ENCODE measurements at regions not wholly inside any gene's neighbourhood (a gene's known extent, or its start where the extent isn't known, plus 50 kb on each side); places are given as distances from the start of the nearest gene placed in this dataset.
A peak's percentile ranks its signal among the peaks of the same experiment; 100 is the strongest.

DNA sequence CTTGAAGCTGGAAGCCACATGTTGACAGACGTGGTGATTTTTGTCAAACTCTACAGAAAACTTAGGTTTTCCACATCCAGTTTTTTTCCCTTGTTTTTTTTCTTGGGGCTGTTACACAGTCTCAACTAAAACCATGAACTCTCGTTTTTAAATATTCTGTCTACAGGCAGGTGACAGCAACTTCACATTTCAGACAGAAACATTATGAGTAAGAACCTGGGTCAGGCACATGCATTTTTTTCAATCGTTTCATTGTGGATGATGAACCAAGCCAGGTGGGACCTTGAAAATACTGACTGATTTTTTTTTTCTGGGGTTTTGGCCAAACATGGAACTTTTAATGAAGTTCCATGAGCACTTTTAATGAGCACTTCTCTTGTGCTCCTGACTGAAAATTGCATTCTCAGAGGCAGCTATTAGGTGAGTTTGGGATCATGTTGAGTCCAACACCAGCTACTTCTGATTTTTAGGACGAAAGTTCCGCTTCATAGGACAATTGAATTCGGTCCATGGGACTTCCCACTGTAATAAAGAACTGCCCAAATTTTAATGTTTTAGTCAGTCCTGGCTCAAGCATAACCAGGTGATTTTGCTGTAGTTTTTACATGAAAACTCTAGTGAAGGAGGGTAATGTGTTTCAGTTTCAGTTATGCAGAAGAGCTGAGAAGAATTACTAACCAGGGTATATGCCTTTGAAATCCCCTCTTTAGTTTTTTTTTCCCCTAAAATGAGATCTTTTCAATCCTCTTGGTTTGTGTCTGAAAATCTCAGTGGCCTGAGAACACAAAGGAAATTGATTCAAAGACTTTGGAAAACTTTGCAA is 93.2 kb upstream of the ADAMTS16 start:
- no peak for DNase-seq

DNA sequence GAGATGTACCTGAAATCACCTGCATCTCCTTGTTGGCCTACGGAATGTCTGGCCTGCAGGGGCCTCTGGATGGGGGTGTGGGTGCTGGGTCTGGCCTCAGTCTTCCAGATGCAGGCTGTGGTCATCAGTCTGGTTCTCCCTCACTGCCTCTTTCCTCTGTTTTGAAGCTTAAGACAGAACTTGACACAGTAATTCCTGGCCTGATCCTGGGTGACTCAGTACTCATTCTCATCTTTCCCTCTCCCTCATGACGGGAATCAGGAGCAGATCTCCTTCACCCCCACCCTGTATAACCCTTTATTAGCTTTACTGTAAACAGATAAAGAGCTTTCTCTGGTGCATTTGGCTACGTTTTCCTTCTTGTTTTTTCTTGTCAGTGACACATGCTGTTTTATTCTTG is 89.3 kb upstream of the ADAMTS16 start:
- no peak for DNase-seq

DNA sequence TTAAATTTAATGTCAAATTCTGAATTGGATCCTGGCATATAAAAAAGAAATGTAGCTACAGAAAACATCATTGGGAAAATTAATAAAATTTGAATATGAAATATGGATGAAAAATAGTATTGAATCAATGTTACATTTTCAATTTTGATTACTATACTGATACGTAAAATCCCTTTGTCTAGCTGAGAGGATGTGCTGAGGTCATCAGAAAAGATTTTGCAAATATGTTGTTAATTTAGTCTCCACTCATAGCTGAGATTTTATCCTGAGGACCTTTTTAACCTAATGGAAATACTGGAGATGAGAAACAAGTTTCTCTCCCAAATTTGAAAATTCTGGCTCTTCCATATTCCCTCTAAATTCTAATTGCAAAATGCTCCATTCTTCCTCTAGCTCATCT is 84.4 kb upstream of the ADAMTS16 start:
- DNase-seq: no peak

DNA sequence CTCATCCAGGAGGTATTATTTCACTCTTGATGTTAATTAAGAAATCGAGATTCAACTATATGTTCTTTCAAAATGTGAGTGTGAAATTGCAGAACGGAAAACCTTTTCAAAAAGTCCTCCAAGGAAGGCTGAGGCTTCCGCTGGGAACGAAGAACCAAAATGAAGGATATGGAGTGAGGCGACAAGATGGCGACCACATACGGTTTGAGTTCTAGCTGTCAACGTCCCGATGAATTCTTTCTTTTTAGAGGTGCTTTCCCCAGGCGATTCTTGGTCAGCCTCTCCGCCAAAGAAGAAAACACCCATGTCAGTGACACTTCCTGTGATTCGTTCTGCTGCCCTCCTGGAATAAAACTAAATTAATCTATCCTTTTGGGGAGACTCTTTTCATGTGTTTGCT is 78.3 kb upstream of the ADAMTS16 start:
- no peak for DNase-seq

DNA sequence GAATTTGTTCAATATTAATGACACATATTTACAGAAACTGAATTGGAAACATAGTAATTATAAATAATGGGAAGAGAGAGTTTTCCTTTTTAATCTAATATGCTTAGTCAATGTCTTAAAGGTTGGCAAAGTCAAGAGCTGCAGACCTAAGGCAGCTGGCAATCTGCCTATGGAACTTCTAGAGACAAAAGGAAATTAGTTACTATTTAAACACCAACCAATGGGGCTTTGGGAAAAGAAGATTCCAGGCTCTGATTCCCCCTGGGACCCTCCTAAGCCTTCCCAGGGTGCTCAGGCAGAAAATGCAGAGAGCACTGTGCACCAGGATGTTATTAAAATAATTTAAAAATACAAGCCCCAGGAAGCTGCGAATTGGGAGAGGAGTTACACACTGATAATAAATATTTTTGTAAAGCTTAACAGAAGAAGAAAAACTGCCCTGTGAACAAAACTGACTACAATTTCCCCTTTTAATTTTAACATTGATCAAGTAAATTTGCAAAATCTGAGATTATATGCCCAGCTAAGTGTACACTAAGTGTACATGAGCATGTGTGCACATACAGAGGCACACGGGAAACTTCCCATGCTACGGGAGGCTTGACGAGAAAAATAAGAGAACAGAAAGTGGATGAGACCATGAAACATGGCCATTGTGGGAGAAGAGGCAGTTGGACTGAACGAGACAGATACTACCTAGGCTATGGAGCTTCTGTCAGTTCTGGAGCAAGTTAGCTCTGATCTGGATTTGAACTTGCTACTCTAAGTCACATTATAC is 77.4 kb upstream of the ADAMTS16 start:
- no peak for DNase-seq

DNA sequence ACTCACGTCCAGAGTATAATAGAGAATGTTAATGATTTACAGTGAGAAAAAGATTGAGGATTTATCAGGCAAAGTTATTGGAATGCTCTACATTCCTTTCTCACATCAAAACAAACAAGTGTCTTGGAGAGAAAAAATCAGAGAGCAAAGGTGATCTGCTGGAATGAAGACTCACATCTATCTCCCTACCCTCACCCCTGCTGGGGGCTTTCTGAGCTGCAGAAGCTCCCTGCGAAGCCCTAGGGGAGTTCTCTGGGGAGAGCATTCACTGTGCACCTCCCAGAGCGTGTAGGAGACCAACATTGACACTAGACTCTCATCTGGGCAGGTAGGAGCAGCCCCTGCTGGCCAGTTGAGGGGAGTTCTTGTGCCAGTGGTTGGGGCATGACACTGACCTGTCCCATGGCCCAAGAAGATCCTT is 76.6 kb upstream of the ADAMTS16 start:
- DNase-seq: no peak

DNA sequence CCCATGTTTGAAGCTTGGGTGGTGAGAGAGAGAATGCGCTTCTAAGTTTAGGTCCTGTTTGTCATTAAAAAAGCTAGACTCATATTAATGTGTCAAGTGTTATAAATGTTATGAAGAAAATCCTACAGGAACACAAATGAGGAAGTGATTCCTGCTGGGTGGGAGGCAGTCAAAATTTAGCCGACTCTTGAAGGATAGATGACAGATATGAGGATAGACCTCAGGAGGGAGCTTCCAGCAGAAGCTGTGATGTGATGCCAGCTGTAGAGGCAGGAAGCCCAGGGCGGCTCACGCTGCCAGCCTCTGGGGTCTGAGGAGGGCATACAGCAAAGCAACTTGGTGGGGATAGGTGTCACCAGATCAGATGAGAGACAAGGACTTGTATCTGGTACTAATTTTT is 74.7 kb upstream of the ADAMTS16 start:
- DNase-seq: no peak

DNA sequence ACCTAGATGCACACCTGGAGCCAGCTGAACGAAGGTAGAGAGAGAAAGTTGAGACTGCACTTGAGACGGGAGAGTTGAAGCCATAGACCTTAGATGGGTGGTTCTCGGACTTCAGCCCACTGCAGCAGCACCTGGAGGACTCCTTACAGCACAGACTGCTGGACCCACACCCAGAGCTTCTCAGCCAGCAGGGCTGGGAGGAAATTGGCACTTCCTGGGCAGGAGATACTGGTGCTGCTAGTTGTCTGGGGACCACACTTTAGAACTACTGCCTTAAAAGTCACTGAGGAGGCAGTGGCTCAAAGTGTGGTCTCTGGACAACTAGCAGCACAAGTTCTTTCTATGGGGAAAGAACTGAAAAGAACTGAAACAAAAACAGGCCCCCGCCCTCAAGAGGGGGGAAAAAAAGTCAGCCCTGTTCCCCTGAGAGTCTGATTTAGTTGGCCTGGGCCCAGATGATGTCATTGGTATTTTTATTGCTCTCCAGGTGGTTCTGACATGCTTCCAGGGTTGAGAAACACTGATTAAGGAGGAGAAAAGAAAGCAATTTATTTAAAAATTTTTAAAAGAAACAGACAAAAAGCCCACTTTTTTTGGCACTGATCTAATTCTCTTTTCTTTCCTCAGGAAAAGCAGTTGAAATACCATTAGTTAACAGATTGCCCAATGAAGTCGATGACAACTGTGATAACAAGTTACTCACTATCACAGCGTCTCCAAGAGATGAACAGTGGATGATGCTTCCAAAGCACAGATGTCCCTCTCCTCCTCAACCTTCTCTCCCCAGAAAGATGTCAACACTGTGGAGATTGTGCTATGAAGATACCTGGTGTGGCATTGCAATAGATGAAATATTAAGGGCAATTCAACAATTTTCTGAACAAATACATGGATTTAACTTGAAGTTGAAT is 73.6 kb upstream of the ADAMTS16 start:
- DNase-seq: peak; percentile 28

DNA sequence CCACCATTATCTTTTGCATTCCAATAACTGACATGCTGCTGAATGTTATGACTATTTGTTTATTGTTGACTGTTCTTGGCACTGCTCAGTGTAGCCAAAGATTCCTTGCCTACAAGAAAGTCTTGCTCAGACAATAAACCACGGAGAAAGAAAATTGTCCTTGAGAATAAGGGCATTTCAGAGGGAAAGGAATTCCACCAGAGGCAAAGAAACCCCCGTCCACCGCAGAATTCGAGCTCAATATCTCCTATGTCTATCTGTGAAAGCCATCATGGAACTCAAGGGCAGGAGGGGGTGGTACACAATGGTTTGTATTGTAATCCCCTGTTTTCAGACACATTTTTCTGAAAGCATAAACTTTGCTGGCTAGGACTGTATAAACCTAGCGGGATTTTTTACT is 70.3 kb upstream of the ADAMTS16 start:
- no peak for DNase-seq

DNA sequence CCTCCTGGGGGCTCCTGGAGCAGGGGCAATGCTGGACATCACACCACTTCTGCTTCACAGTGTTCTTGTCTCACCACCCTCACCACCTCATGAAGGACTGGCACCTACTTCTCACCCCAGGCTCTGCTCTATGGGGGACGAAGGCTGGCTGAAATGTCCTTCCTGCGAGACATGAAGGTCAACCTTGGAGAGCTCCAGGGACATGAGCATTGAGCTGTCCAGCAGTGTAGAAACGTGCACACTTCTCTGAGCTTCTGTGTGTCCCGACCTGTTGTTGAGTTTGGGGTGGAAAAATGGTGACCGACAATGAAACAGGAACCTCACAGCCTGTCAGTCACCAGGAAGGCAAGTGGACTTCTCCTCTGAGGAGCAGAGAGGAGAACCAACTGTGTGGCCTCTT is 68.6 kb upstream of the ADAMTS16 start:
- no peak for DNase-seq

DNA sequence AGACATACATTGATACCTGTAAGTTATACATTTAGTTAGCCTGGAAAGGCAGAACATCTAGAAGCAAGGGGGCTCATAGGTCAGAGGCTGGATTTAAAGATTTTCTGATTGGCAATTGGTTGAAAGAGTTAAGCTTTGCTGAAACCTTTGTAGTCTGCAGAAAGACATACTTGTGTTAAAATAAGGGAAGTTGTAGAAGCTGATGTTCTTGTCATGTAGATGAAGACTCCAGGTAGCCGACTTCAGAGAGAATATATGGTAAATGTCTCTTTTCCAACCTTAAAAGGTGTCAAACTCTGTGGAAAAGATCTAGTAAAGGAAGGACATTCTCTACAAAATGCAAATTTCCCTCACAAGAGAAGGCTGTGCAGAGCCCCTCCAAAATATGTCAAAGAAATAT is 62.9 kb upstream of the ADAMTS16 start:
- DNase-seq: no peak

DNA sequence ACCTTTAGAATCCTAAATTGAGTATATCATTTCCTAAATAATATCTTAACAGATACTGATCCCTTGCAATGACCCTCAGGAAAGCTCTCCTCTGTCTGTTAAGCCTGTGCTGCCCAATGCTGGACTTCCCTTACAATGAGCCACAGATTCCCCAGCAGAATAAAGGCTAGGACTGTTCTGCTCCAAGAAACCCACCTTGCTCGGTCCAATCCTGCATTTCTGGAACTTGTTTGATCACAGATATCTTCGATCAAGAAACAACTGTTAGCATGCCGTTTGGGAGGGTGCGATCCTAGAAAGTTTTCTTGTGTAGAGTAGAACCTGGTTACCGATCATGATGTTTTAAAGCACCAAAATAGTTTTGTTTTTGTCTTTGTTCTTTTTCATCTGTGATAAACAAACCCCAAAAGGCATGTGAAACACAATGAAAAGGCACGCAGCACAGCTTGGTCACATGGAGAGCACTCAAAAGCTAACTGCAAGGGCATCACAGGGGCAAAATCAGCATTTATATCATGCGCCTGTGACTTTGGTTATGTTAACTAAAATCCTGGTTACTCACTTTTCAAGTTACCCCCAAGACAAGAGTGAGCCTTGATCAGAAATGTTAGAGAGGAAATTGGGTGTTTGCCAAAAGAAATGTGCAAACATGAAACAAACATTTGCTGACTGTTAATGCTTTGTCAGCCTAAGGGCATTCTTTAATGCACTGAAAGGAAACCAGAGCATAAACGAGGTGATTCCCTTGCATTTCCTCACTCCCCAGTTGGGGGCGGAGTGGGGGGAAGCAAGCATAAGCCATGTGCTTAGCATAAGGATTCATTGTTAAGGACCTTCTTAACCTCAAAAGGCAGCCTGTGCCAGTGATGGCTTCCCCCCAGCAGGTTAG is 61.9 kb upstream of the ADAMTS16 start:
- no peak for DNase-seq

DNA sequence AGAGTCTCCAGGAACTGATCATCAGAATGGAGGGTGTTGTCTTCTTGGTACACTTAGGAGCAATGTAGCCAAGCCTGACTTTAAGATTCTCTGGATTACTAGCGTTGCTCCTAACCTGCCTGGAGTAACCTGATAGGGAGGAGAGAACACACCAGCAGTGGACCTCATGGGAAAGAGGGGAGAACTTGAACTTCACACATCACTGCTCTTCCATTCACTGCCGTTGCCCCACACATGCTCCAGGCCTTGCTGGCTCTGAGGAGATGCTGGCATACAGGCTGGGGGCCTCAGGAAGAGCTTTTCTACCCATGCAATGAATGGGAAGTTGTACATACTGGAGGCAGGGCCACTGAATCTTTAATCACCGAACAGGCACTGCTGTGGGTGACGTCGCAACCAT is 60.3 kb upstream of the ADAMTS16 start:
- DNase-seq: no peak

DNA sequence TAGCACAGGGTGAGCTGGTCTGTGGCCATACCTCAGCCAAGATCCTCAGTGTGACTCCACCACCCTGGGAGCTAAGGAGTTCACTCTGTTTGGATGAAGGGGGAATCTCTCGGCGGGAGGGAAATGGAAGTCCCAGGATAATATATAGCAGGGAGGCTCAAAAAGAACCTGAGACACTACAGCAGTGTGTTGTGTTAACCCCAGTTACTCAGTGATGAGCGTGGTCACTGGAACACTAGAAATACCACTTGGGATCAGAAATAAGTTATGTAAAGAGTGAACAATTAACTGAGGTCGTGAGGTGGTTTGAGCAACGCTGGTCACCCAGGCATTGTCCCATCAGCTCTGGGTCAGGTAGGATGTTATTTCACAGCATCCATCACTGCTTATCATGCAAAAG is 59.3 kb upstream of the ADAMTS16 start:
- no peak for DNase-seq

DNA sequence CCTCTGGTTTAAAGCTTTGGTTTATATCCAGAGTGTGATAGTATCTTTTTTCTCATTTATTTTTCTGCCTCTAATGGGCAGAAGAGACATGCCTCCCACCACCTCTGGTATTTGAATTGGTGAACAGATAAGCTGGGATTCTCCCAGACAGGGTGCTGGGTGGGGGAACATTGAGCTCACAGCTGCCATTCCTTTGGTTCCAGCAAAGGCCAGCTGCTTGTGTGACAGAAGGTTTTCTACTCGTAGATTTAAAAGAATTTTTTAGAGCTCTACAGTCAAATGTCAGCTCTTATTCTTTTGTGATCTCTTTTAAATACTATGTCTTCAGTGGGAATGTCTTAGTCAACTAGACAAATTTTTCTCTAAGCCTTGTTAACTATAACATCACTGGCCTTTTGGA is 54.7 kb upstream of the ADAMTS16 start:
- DNase-seq: no peak

DNA sequence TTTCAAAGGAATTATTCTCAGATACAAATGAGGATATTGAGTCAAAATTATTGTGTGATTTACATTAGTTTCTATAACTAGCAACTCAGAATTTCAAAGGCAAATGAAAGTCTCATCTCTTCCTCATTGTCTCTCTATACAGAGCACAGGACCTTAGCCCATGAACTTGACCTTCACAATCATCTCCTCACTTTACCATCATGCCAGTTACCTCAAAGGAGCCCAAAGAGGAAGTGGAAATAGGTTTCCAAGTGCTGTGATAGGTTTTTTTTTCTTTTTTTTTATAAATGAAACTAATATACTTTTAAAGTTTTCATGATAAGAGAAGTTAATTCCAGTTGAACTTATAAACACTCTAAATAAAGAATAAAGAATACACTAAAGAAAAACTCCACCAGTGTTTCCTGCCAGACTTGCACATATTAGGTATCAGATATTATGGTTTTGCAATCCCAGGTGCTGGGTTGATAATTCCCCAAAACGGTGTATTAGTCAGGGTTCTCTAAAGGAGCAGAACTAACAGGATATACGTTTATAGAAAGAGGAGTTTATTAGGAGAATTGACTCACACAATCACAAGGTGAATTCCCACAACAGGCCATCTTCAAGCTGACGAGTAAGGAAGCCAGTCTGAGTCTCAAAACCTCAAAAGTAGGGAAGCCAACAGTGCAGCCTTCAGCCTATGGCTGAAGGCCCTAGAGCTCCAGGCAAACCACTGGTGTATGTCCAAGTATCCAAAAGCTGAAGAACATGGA is 50.1 kb upstream of the ADAMTS16 start:
- no peak for DNase-seq

All from fibroblast of upper back skin (primary cell).